HEK293 (cell line): ENCODE measurements at regions not wholly inside any gene's neighbourhood (a gene's known extent, or its start where the extent isn't known, plus 50 kb on each side); places are given as distances from the start of the nearest gene placed in this dataset.
"Not testable (repeated sequence)": the region's sequence is repeated elsewhere in the genome, so short reads cannot be mapped to it uniquely, and the experiment has no call there.

Source experiments
- CTCF ChIA-PET: fragments of 350-600 bp; formaldehyde crosslinking; extraction: SDS; loops from one replicate; lab custom pipeline; 2021; ENCODE audit warnings: antibody characterized with exemption; lab: Yijun Ruan, JAX
- POLR2A ChIA-PET: fragments of 300-600 bp; formaldehyde crosslinking; extraction: SDS; loops from one replicate; lab custom pipeline; 2020; ENCODE audit warnings: antibody characterized with exemption, inconsistent platforms; lab: Yijun Ruan, JAX
- H3K27ac ChIP-seq: fragments of 200-500 bp; sonication (Bioruptor generic); 2 replicates; pipeline ENCODE4 v1.5.1; 2014; ENCODE audit warnings: low read depth, low read length, control low read depth, inconsistent platforms; ENCODE audit errors: extremely low read depth
- H3K36me3 ChIP-seq, 2 experiments: fragments of 200-500 bp in 1 of 2; sonication (Bioruptor generic) in 1 of 2; 1 replicate in 1 of 2; 2 replicates in 1 of 2; pipeline ENCODE4 v1.5.1; 2014 to 2017; ENCODE audit warnings: inconsistent platforms in 2 of 2, low read length in 2 of 2; ENCODE audit not compliant: control insufficient read depth in 2 of 2, insufficient read depth in 1 of 2
- H3K4me1 ChIP-seq: fragments of 200-500 bp; sonication (Bioruptor generic); 2 replicates; pipeline ENCODE4 v1.5.1; 2014; ENCODE audit warnings: mild to moderate bottlenecking, low read length, inconsistent platforms; ENCODE audit not compliant: control insufficient read depth, insufficient read depth
- H3K4me3 ChIP-seq: 2 replicates; pipeline ENCODE4 v1.5.1; 2011; ENCODE audit warnings: low read depth, mild to moderate bottlenecking, control low read depth, low read length, moderate library complexity
- H3K9me3 ChIP-seq: fragments of 200-500 bp; sonication (Bioruptor generic); 2 replicates; pipeline ENCODE4 v1.5.1; 2014; ENCODE audit warnings: low read depth, low read length, inconsistent platforms; ENCODE audit not compliant: control insufficient read depth, insufficient read depth
- ATF2 ChIP-seq: fragments of 450-650 bp; formaldehyde crosslinking; IDR thresholded peaks from 2 replicates; pipeline ENCODE4 v1.5.1; 2016; ENCODE audit warnings: missing biosample characterization, missing genetic modification characterization, low read depth
- CTCF ChIP-seq: fragments of 450-650 bp; formaldehyde crosslinking; IDR thresholded peaks from 2 replicates; pipeline ENCODE4 v1.5.1; 2016; ENCODE audit warnings: missing biosample characterization, missing genetic modification characterization
- GLI4 ChIP-seq: fragments of 450-650 bp; formaldehyde crosslinking; IDR thresholded peaks from 2 replicates; pipeline ENCODE4 v1.5.1; 2016; ENCODE audit warnings: missing biosample characterization, missing genetic modification characterization
- OVOL3 ChIP-seq: fragments of 450-650 bp; formaldehyde crosslinking; IDR thresholded peaks from 2 replicates; pipeline ENCODE4 v1.5.1; 2016; ENCODE audit warnings: missing biosample characterization, missing genetic modification characterization
- PRDM1 ChIP-seq: fragments of 450-650 bp; formaldehyde crosslinking; IDR thresholded peaks from 2 replicates; pipeline ENCODE4; 2016; ENCODE audit warnings: missing biosample characterization, missing genetic modification characterization
- REST ChIP-seq: fragments of 450-650 bp; formaldehyde crosslinking; IDR thresholded peaks from 2 replicates; pipeline ENCODE4 v1.5.1; 2016; ENCODE audit warnings: missing biosample characterization, missing genetic modification characterization
- SP2 ChIP-seq: fragments of 450-650 bp; formaldehyde crosslinking; IDR thresholded peaks from 2 replicates; pipeline ENCODE4 v1.5.1; 2016; ENCODE audit warnings: missing biosample characterization, missing genetic modification characterization
- TCF7L2 ChIP-seq: IDR thresholded peaks from 2 replicates; pipeline ENCODE4 v1.6.1; 2011; ENCODE audit warnings: low read depth, mild to moderate bottlenecking, inconsistent platforms, low read length, moderate library complexity, borderline replicate concordance
- ZBTB6 ChIP-seq: fragments of 450-650 bp; formaldehyde crosslinking; IDR thresholded peaks from 2 replicates; pipeline ENCODE4 v1.5.1; 2017; ENCODE audit warnings: missing biosample characterization, missing genetic modification characterization
- ZNF132 ChIP-seq: fragments of 450-650 bp; formaldehyde crosslinking; IDR thresholded peaks from 2 replicates; pipeline ENCODE4 v1.5.1; 2017; ENCODE audit warnings: missing biosample characterization, missing genetic modification characterization, borderline replicate concordance
- ZNF133 ChIP-seq: fragments of 450-650 bp; formaldehyde crosslinking; IDR thresholded peaks from 2 replicates; pipeline ENCODE4 v1.5.1; 2016; ENCODE audit warnings: missing biosample characterization, missing genetic modification characterization
- ZNF146 ChIP-seq: fragments of 450-650 bp; formaldehyde crosslinking; IDR thresholded peaks from 2 replicates; pipeline ENCODE4 v1.5.1; 2016; ENCODE audit warnings: missing biosample characterization, missing genetic modification characterization
- ZNF16 ChIP-seq: fragments of 450-650 bp; formaldehyde crosslinking; IDR thresholded peaks from 2 replicates; pipeline ENCODE4 v1.5.1; 2016; ENCODE audit warnings: low read depth, missing biosample characterization, missing genetic modification characterization
- ZNF169 ChIP-seq: fragments of 450-650 bp; formaldehyde crosslinking; IDR thresholded peaks from 2 replicates; pipeline ENCODE4 v1.5.1; 2016; ENCODE audit warnings: missing biosample characterization, missing genetic modification characterization
- ZNF175 ChIP-seq: fragments of 450-650 bp; formaldehyde crosslinking; IDR thresholded peaks from 2 replicates; pipeline ENCODE4 v1.5.1; 2016; ENCODE audit warnings: missing biosample characterization, missing genetic modification characterization
- ZNF449 ChIP-seq: fragments of 450-650 bp; formaldehyde crosslinking; IDR thresholded peaks from 2 replicates; pipeline ENCODE4 v1.5.1; 2017; ENCODE audit warnings: missing biosample characterization, mild to moderate bottlenecking, missing genetic modification characterization, moderate library complexity
- ZNF529 ChIP-seq: fragments of 450-650 bp; formaldehyde crosslinking; IDR thresholded peaks from 2 replicates; pipeline ENCODE4 v1.5.1; 2017; ENCODE audit warnings: missing genetic modification characterization, missing biosample characterization; ENCODE audit not compliant: insufficient replicate concordance
- ZNF580 ChIP-seq: fragments of 450-650 bp; formaldehyde crosslinking; IDR thresholded peaks from 2 replicates; pipeline ENCODE4 v1.5.1; 2016; ENCODE audit warnings: missing biosample characterization, missing genetic modification characterization
- ZNF596 ChIP-seq: fragments of 450-650 bp; IDR thresholded peaks from 2 replicates; pipeline ENCODE4 v1.5.0; 2018; ENCODE audit warnings: missing biosample characterization, mild to moderate bottlenecking, missing genetic modification characterization, moderate library complexity
- ZNF626 ChIP-seq: fragments of 450-650 bp; sonication (Bioruptor Pico); formaldehyde crosslinking; IDR thresholded peaks from 2 replicates; pipeline ENCODE4 v1.5.1; 2018; ENCODE audit warnings: missing biosample characterization, missing genetic modification characterization, inconsistent platforms
- ZNF629 ChIP-seq: fragments of 450-650 bp; formaldehyde crosslinking; IDR thresholded peaks from 2 replicates; pipeline ENCODE4 v1.5.1; 2017; ENCODE audit warnings: missing biosample characterization, missing genetic modification characterization
- ZNF664 ChIP-seq: fragments of 450-650 bp; formaldehyde crosslinking; IDR thresholded peaks from 2 replicates; pipeline ENCODE4 v1.5.1; 2016; ENCODE audit warnings: missing biosample characterization, missing genetic modification characterization
- ZNF670 ChIP-seq: fragments of 450-650 bp; formaldehyde crosslinking; IDR thresholded peaks from 2 replicates; pipeline ENCODE4 v1.5.1; 2016; ENCODE audit warnings: missing biosample characterization, missing genetic modification characterization, low read depth
- ZNF777 ChIP-seq: fragments of 450-650 bp; formaldehyde crosslinking; IDR thresholded peaks from 2 replicates; pipeline ENCODE4 v1.5.1; 2017; ENCODE audit warnings: missing biosample characterization, missing genetic modification characterization, borderline replicate concordance

- H3K4me1 ChIP-seq, H3K9me3 ChIP-seq, CTCF ChIA-PET, H3K27ac ChIP-seq, POLR2A ChIA-PET, H3K36me3 ChIP-seq, H3K4me3 ChIP-seq: not testable (repeated sequence)
- TF ChIP-seq ZNF146 (peak; percentile 81), ZNF580 (peak; percentile 67; the same call in 1 of the 2 replicates)
These were observed 639.1 kb downstream of the GATA3 start for GRCh38 chr10:8693635-8694034.

GRCh38 chr10:8696746-8697145 is 642.3 kb downstream of the GATA3 start:
- no peak overlapping the region for H3K4me3 ChIP-seq
- POLR2A ChIA-PET: no interaction called here
- no peaks in the 10 kb centered on the region for H3K36me3 ChIP-seq
- no peak for TF ChIP-seq ZNF132 (tag by site-specific recombination)
- TF ChIP-seq GLI4 (tag by site-specific recombination): no peak
- TF ChIP-seq ZNF596 (tag by site-specific recombination): no peak
- no peak for TF ChIP-seq PRDM1 (tag by site-specific recombination)
- TF ChIP-seq ZBTB6 (tag by site-specific recombination): no peak
- TF ChIP-seq ZNF449 (tag by site-specific recombination): no peak
- TF ChIP-seq ZNF626 (tag by site-specific recombination): no peak
- TF ChIP-seq ZNF169: no peak
- no peak for TF ChIP-seq ZNF629 (tag by site-specific recombination)
- TF ChIP-seq ZNF16 (tag by site-specific recombination): no peak
- TF ChIP-seq ZNF664 (tag by site-specific recombination): no peak
- TF ChIP-seq ZNF529: no peak
- no peak for TF ChIP-seq OVOL3 (tag by site-specific recombination)
- TF ChIP-seq ZNF133: no peak
- TF ChIP-seq SP2: no peak
- TF ChIP-seq, all 188 proteins: peak for 0
- no peak overlapping the region for H3K27ac ChIP-seq
- CTCF ChIA-PET: interaction anchor here (0.6 kb wide), 1 partner anchor 1171 kb away, joined by 3 read pairs; no protein-coding TSS in a partner anchor
- H3K4me1 ChIP-seq: no peaks in the 10 kb centered on the region; the same call in 1 of the 2 replicates
- H3K9me3 ChIP-seq: no peaks in the 10 kb centered on the region

GRCh38 chr10:8700689-8701088 is 646.2 kb downstream of the GATA3 start:
- Histone ChIP-seq H3K4me1 (peaks cover 6% of the 10 kb centered on the region), H3K4me3 (no peak overlapping the region), H3K9me3 (no peaks in the 10 kb centered on the region), H3K36me3 (no peaks in the 10 kb centered on the region), H3K27ac (no peak overlapping the region)
- POLR2A ChIA-PET: no interaction called here
- CTCF ChIA-PET: interaction anchor here (1.4 kb wide), 1 partner anchor 8 kb away, joined by 3 read pairs; no protein-coding TSS in a partner anchor
- TF ChIP-seq TCF7L2 (no peak), ZNF670 (no peak), ATF2 (tag by site-specific recombination) (no peak), ZNF777 (tag by site-specific recombination) (no peak), REST (tag by site-specific recombination) (no peak), ZNF175 (tag by site-specific recombination) (no peak), CTCF (tag by site-specific recombination) (no peak)
